NCI-H2081 treated with DMSO at 0.1 percent for 48 hours (cell line): ENCODE measurements at regions not wholly inside any gene's neighbourhood (a gene's known extent, or its start where the extent isn't known, plus 50 kb on each side); places are given as distances from the start of the nearest gene placed in this dataset.
"Not testable (repeated sequence)": the region's sequence is repeated elsewhere in the genome, so short reads cannot be mapped to it uniquely, and the experiment has no call there.

ENCODE experiments used
- DNase-seq: peaks from one replicate; lab custom pipeline; 2025; lab: John Stamatoyannopoulos, UW

DNA sequence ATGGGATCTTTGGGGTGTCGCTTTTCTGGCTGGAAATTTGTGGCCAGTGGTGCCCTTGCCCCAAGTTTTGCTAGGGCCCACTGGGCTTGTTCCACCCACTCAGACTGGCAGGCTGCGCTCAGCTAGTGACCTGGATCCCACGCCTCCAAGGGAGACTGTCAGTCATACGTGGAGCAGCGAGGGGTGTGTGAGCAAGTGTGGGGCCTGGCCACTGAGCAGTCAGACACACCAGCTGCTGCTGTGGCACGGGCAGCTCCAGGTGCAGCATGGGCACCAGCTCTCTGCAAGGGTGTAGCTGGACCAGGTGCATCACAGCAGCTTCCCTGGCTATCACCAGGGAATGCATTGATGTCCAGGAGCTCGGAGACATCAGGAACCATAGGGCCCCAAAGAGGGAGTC is 327.0 kb downstream of the NR4A2 start:
- no peak for DNase-seq

DNA sequence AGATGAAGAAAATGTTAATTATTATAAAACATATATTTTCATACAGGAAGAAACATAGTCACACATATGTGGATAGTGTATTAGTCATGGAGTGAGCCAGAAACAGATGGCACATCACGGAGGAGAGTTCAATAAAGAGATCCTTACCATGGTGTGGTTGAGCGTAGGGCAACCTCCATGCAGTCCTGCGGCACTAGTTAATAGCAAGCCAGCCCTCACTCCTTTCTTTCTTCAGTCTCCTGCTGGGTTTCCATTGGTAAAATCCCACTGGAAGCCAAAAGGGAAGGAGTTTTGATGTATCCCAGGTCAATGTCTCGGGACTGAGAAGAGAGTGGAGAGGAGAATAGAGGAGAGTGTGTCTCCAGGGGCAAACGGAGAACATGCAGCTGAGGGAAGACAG is 328.1 kb downstream of the NR4A2 start:
- no peak for DNase-seq

DNA sequence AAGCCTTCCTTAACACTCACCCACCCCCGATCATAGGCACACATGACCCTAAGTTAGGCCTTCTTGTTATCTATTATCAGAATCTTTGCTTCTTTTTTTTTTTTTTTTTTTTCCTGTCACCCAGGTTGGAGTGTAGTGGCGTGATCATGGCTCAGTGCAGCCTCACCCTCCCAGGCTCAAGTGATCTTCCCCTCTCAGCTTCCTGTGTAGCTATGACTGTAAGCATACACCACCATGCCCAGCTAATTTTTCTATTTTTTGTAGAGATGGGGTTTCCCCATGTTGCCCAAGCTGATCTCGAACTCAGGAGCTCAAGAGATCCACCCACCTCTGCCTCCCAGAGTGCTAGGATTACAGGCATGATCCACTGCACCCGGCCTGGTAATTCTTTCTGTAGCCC is 328.7 kb downstream of the NR4A2 start:
- DNase-seq, result no peak

DNA sequence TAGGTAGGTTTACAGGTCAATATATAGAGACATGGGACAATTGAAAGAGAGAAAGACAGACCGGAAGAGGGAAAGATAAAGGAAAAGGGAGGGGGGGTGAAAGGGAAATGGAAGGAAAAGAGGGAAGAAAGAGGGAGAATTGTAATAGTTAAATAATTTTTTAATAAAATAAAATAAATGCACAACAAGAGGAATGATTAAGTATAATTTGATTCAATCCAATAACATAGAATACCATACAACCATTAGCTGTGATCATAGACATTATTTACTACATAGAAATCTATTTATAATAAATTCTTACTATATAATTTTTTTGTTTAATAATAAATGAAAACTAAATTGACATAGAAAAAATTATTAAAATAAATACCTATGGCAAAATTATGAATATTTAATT is 330.7 kb downstream of the NR4A2 start:
- no peak for DNase-seq

- DNase-seq, result no peak
Observed at GRCh38 chr2:155997538-155997937, 335.0 kb downstream of the NR4A2 start.

GRCh38 chr2:155994315-155994714 is 338.2 kb downstream of the NR4A2 start:
- DNase-seq, result no peak

- no peak for DNase-seq
Observed at GRCh38 chr2:155983845-155984244, 348.7 kb downstream of the NR4A2 start.

GRCh38 chr2:155982135-155982534 is 350.4 kb downstream of the NR4A2 start:
- no peak for DNase-seq

DNA sequence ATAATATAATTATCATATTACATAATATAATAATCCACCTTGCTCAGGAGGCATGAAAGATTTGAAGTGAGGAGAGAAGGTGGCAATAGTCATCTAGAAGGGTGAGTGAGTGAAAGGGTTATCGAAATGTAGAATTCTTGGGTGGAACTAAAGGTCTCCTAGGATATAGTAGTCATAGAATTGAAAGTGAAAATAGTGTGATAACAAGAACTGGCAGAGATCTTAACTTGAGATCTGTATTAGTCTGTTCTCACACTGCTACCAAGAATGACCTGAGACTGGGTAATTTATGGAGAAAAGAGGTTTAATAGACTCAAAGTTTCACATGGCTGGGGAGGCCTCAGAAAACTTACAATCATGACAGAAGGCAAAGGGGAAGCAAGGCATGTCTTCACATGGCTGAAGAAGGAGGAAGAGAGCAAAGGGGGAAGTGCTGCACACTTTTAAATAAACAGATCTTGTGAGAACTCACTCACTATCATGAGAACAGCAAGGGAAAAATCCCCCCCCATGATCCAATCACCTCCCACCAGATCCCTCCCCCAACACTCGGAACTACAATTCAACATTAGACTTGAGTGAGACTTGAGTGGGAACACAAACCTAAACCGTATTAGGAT is 351.5 kb downstream of the NR4A2 start:
- no peak for DNase-seq

- no peak for DNase-seq
Observed at GRCh38 chr2:155975734-155976133, 356.8 kb downstream of the NR4A2 start.

DNA sequence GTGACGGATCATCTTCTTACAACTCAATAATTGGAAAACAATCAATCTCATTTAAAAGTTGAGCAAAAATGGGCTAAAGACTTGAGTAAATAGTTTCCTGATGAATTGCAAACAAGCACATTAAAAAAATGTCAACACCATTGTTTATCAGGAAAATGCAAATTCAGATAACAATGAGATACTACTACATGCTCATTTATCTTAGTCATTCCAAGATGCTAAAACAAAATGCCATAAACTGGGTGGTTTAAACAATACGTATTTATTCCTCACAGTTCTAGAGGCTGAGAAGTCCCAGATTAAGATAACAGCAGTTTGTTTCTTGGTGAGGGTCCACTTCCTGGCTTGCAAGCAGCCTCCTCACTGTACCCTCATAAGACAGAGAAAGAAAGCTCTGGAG is 359.6 kb downstream of the NR4A2 start:
- no peak for DNase-seq

GRCh38 chr2:155966064-155966471 is 366.5 kb downstream of the NR4A2 start:
- DNase-seq, result not testable (repeated sequence)

GRCh38 chr2:155965415-155966063 is 367.0 kb downstream of the NR4A2 start:
- DNase-seq, result no peak

DNA sequence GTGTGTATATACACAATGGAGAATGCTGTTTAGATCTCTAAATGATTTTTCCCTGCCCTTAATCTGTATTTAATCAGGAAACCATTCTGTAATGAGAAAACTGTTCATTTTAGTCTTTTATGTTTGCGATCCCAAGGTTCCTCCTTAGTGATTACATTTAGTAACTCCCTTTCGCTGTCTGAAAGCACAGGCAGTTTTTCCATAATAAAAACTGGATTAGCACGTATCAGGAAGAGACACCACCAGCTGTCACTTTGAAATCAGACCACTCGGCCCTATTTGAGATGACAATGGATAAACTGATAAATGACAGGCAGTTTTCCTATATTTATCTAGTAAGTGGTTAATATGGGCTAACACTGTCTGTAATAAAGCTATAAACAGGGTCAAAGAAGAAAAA is 370.9 kb downstream of the NR4A2 start:
- DNase-seq, result no peak

GRCh38 chr2:155958834-155959233 is 373.7 kb downstream of the NR4A2 start:
- no peak for DNase-seq

- DNase-seq, result no peak
Observed at GRCh38 chr2:155947069-155947468, 385.5 kb downstream of the NR4A2 start.

GRCh38 chr2:155944218-155944617 is 388.3 kb downstream of the NR4A2 start:
- DNase-seq, result no peak

- DNase-seq, result no peak
Observed at GRCh38 chr2:155930312-155930711, 402.2 kb downstream of the NR4A2 start.

DNA sequence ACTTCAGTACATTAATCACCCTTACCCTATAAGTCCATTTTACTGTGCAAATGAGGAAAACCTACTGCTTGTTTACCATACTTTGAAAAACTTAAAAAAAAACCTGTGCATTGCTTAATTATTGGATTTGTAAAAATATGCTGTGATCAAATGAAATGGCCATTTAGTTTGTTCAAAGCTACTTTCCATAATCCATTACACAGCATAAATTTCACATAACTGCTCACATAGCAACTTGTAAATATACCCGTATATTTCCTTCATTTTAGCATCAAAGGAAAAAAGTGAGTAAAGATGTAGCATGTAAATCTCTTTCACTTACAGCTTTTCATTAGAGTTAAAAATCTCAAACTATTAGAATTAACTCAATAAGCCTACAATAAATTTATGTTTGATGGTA is 415.1 kb downstream of the NR4A2 start:
- DNase-seq, result no peak

- DNase-seq, result no peak
Observed at GRCh38 chr2:155913356-155913755, 419.2 kb downstream of the NR4A2 start.

GRCh38 chr2:155908567-155908966 is 424.0 kb downstream of the NR4A2 start:
- DNase-seq, result no peak

- no peak for DNase-seq
Observed at GRCh38 chr2:155907211-155907610, 425.3 kb downstream of the NR4A2 start.

DNA sequence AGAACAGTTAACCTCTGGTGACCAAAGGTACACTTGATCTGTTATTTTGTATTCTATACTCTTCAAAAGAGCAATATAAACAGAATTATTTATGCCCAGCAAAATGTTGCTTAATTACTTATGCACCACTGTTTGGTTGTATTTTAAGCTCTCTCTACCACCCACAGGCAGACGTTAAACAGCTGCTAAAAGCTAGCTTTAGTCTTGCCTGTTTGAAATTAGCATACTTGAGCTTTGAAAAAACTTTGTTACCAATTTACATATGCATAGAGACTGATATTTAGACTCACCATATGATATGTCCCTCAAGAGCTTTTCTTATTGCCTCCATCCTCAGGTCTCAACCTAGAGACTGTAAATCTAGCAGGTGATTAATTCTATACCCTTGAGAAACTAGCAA is 426.9 kb downstream of the NR4A2 start:
- no peak for DNase-seq

DNA sequence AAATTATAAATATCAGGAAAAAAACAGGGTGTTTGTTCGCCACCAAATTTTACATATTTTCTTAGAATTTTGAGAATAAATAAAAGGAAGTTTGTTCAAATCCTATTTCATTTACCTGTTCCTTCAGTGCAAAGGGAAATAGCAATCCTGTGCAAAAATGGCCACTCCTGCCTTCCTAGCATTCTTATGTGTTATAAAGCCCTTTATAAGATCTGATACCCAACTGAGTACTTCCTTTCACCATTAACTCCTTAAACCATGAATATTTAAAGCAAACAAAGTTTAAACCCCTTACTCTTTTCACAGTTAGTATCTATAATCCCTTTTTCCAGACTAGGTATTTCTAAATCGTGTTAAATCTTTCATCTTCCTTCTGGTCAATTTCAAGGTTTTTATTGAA is 427.8 kb downstream of the NR4A2 start:
- no peak for DNase-seq
